ENCODE measurements at regions not wholly inside any gene's neighbourhood (a gene's known extent, or its start where the extent isn't known, plus 50 kb on each side); places are given as distances from the start of the nearest gene placed in this dataset.

GRCh38 chr5:136811551-136811950 is 446.2 kb upstream of the TRPC7 start:
- peak; percentile 10 for DNase-seq (ENCODE audit: extremely low read depth, low read depth, low spot score)

- DNase-seq (ENCODE audit: extremely low read depth, low read depth, low spot score): no peak
Observed at GRCh38 chr5:136811086-136811485, 445.7 kb upstream of the TRPC7 start.

GRCh38 chr5:136810261-136810801 is 445.0 kb upstream of the TRPC7 start:
- no peak for DNase-seq (ENCODE audit: extremely low read depth, low read depth, low spot score)

- no peak for DNase-seq (ENCODE audit: extremely low read depth, low read depth, low spot score)
Observed at GRCh38 chr5:136809382-136809781, 444.0 kb upstream of the TRPC7 start.

GRCh38 chr5:136808756-136809155 is 443.4 kb upstream of the TRPC7 start:
- DNase-seq (ENCODE audit: extremely low read depth, low read depth, low spot score): no peak

GRCh38 chr5:136805466-136805865 is 440.1 kb upstream of the TRPC7 start:
- DNase-seq (ENCODE audit: extremely low read depth, low read depth, low spot score): no peak

- DNase-seq (ENCODE audit: extremely low read depth, low read depth, low spot score): peak; percentile 4
Observed at GRCh38 chr5:136802383-136802782, 437.0 kb upstream of the TRPC7 start.

GRCh38 chr5:136799806-136800372 is 434.5 kb upstream of the TRPC7 start:
- no peak for DNase-seq (ENCODE audit: extremely low read depth, low read depth, low spot score)

- DNase-seq (ENCODE audit: extremely low read depth, low read depth, low spot score): no peak
Observed at GRCh38 chr5:136793300-136793699, 428.0 kb upstream of the TRPC7 start.

GRCh38 chr5:136781464-136781863 is 416.1 kb upstream of the TRPC7 start:
- DNase-seq (ENCODE audit: extremely low read depth, low read depth, low spot score): no peak

- no peak for DNase-seq (ENCODE audit: extremely low read depth, low read depth, low spot score)
Observed at GRCh38 chr5:136780518-136780917, 415.2 kb upstream of the TRPC7 start.

GRCh38 chr5:136776022-136776927 is 410.9 kb upstream of the TRPC7 start:
- DNase-seq (ENCODE audit: extremely low read depth, low read depth, low spot score): no peak

GRCh38 chr5:136772491-136772890 is 407.1 kb upstream of the TRPC7 start:
- DNase-seq (ENCODE audit: extremely low read depth, low read depth, low spot score): no peak

GRCh38 chr5:136769900-136770684 is 404.7 kb upstream of the TRPC7 start:
- peak; percentile 37 for DNase-seq (ENCODE audit: extremely low read depth, low read depth, low spot score)

GRCh38 chr5:136769093-136769492 is 403.7 kb upstream of the TRPC7 start:
- DNase-seq (ENCODE audit: extremely low read depth, low read depth, low spot score): no peak

- no peak for DNase-seq (ENCODE audit: extremely low read depth, low read depth, low spot score)
Observed at GRCh38 chr5:136768457-136768856, 403.1 kb upstream of the TRPC7 start.

GRCh38 chr5:136766456-136766855 is 401.1 kb upstream of the TRPC7 start:
- DNase-seq (ENCODE audit: extremely low read depth, low read depth, low spot score): no peak

- no peak for DNase-seq (ENCODE audit: extremely low read depth, low read depth, low spot score)
Observed at GRCh38 chr5:136764601-136765000, 399.3 kb upstream of the TRPC7 start.

GRCh38 chr5:136763548-136763947 is 398.2 kb upstream of the TRPC7 start:
- DNase-seq (ENCODE audit: extremely low read depth, low read depth, low spot score): no peak

GRCh38 chr5:136754216-136754615 is 388.9 kb upstream of the TRPC7 start:
- no peak for DNase-seq (ENCODE audit: extremely low read depth, low read depth, low spot score)

- DNase-seq (ENCODE audit: extremely low read depth, low read depth, low spot score): no peak
Observed at GRCh38 chr5:136750224-136750862, 385.0 kb upstream of the TRPC7 start.

Data from glomerular endothelial cell (primary cell).